Keratinocyte (primary cell): ENCODE measurements at regions not wholly inside any gene's neighbourhood (a gene's known extent, or its start where the extent isn't known, plus 50 kb on each side); places are given as distances from the start of the nearest gene placed in this dataset.

Source experiments
- EZH2 ChIP-seq: IDR thresholded peaks from one replicate; pipeline ENCODE4 v1.6.1; 2012; ENCODE audit warnings: inconsistent platforms, mild to moderate bottlenecking, low read length, moderate library complexity
- TF ChIP-seq, protein P1 (sequence below), 3 experiments: IDR thresholded peaks in 1 of 3; conservative IDR thresholded peaks in 1 of 3; optimal IDR thresholded peaks in 1 of 3; 2 replicates in 2 of 3; 3 replicates in 1 of 3; pipeline versions ENCODE3 to v1.5.1; 2011; ENCODE audit warnings: low read length in 3 of 3, mild to moderate bottlenecking in 3 of 3, moderate library complexity in 2 of 3, control low read depth in 1 of 3, inconsistent platforms in 1 of 3; ENCODE audit not compliant: insufficient read depth in 2 of 3; ENCODE audit errors: extremely low read depth in 1 of 3

DNA sequence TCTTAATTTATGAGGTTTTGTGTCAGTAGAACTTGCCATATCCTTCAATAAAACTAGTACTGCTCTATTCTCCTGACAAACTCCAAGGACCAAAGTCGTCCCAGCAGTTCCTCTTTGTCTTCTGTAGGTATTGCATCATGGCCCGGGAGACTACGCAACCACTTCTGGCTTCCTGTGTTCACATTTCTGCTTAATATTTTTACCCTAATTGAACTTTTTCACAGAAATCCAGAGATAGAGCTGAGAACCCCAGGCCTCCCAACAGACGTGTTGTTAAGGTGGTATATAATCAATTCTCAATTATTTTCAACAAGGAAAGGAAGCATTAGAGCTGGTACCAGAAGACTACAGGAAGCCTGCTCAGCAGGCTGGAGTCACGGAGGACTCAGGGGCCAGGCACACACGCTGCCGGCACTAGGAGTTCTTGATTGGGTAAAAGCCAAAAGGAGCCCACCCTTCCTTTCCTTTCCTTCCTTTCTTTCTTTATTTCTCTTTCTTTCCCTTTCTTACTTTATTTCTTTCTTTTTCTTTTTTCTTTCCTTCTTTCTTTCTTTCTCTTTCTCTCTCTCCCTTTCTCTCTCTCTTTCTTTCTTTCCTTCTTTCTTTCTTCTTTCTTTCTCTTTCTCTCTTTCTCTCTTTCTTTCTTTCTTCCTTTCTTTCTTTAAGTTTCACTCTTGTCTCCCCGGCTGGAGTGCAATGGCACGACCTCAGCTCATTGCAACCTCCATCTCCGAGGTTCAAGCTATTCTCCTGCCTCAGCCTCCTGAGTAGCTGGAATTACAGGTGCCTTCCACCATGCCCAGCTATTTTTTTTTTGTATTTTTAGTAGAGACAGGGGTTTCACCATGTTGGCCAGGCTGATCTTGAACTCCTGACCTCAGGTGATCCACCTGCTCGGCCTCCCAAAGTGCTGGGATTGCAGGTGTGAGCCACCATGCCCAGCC lies 173.7 kb downstream of the ZBTB18 start:
- no peak for TF ChIP-seq EZH2
- TF ChIP-seq, protein P1, sequence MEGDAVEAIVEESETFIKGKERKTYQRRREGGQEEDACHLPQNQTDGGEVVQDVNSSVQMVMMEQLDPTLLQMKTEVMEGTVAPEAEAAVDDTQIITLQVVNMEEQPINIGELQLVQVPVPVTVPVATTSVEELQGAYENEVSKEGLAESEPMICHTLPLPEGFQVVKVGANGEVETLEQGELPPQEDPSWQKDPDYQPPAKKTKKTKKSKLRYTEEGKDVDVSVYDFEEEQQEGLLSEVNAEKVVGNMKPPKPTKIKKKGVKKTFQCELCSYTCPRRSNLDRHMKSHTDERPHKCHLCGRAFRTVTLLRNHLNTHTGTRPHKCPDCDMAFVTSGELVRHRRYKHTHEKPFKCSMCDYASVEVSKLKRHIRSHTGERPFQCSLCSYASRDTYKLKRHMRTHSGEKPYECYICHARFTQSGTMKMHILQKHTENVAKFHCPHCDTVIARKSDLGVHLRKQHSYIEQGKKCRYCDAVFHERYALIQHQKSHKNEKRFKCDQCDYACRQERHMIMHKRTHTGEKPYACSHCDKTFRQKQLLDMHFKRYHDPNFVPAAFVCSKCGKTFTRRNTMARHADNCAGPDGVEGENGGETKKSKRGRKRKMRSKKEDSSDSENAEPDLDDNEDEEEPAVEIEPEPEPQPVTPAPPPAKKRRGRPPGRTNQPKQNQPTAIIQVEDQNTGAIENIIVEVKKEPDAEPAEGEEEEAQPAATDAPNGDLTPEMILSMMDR (optimal IDR thresholded peaks at IDR 0.05 in 1 of 3, IDR thresholded peaks at IDR 0.05 in 1 of 3, conservative IDR thresholded peaks at IDR 0.05 in 1 of 3; ENCODE audit: extremely low read depth in 1 of 3, insufficient read depth in 2 of 3, low read length in 3 of 3), result no peak
